Calu3 (cell line): ENCODE measurements at regions not wholly inside any gene's neighbourhood (a gene's known extent, or its start where the extent isn't known, plus 50 kb on each side); places are given as distances from the start of the nearest gene placed in this dataset.
"Not testable (repeated sequence)": the region's sequence is repeated elsewhere in the genome, so short reads cannot be mapped to it uniquely, and the experiment has no call there.

Source experiments
- BruUV-seq: library from RNA; stranded (reverse); fragments of 400-500 nt; replicated peaks from 2 replicates; lab custom pipeline; 2021; lab: Mats Ljungman, UMichigan
- CTCF ChIA-PET: fragments of 300-600 bp; sonication (Branson Sonifier 250); formaldehyde crosslinking; loops from one replicate; lab custom pipeline; 2022; ENCODE audit warnings: antibody characterized with exemption; lab: Charles Lee
- DNase-seq: peaks from one replicate; pipeline ENCODE4 v3.0.0; 2022
- H3K27ac Mint-ChIP-seq: one replicate; pipeline ENCODE4 v1.8.0; 2022; ENCODE audit warnings: mixed read lengths; ENCODE audit not compliant: unreplicated experiment
- H3K27me3 Mint-ChIP-seq: one replicate; pipeline ENCODE4 v1.8.0; 2022; ENCODE audit warnings: mixed read lengths; ENCODE audit not compliant: unreplicated experiment
- H3K36me3 Mint-ChIP-seq: one replicate; pipeline ENCODE4 v1.8.0; 2022; ENCODE audit warnings: mild to moderate bottlenecking, moderate library complexity, mixed read lengths; ENCODE audit not compliant: insufficient read depth, unreplicated experiment
- H3K4me1 Mint-ChIP-seq: one replicate; pipeline ENCODE4 v1.8.0; 2022; ENCODE audit warnings: mild to moderate bottlenecking, low read depth, mixed read lengths; ENCODE audit not compliant: unreplicated experiment
- H3K4me3 Mint-ChIP-seq: one replicate; pipeline ENCODE4 v1.8.0; 2022; ENCODE audit warnings: mild to moderate bottlenecking, low read depth, moderate library complexity, mixed read lengths; ENCODE audit not compliant: unreplicated experiment
- H3K9me3 Mint-ChIP-seq: one replicate; pipeline ENCODE4 v1.8.0; 2022; ENCODE audit warnings: low read depth, mixed read lengths; ENCODE audit not compliant: unreplicated experiment
- CTCF ChIP-seq: fragments of 200-600 bp; IDR thresholded peaks from one replicate; pipeline ENCODE4 v1.8.0; 2022; ENCODE audit warnings: antibody characterized with exemption; ENCODE audit not compliant: unreplicated experiment
- intact Hi-C: fragments of 100-400 bp; cut with micrococcal nuclease; formaldehyde crosslinking; loops from one replicate; pipeline ENCODE4 v1.10.0; 2022; ENCODE audit not compliant: unreplicated experiment

GRCh38 chr21:19535356-19535755 lies 1131.8 kb upstream of the TMPRSS15 start:
- H3K27ac Mint-ChIP-seq = no peak overlapping the region
- H3K36me3 Mint-ChIP-seq = no peaks in the 10 kb centered on the region
- CTCF ChIA-PET = interaction anchor here (0.7 kb wide), 1 partner anchor 237 kb away, joined by 4 read pairs; no protein-coding TSS in a partner anchor
- DNase-seq = no peak
- H3K27me3 Mint-ChIP-seq = no peaks in the 10 kb centered on the region
- intact Hi-C loops = no loop called here
- no peaks in the 10 kb centered on the region for H3K4me1 Mint-ChIP-seq
- no peak overlapping the region for H3K4me3 Mint-ChIP-seq
- peaks cover 3% of the 10 kb centered on the region for H3K9me3 Mint-ChIP-seq
- BruUV-seq = no TSS peak
- no peak for TF ChIP-seq CTCF

- Mint-ChIP-seq H3K36me3 (no peaks in the 10 kb centered on the region), H3K4me1 (no peaks in the 10 kb centered on the region), H3K27ac (no peak overlapping the region), H3K27me3 (no peaks in the 10 kb centered on the region), H3K9me3 (peaks cover 3% of the 10 kb centered on the region), H3K4me3 (no peak overlapping the region)
- DNase-seq = no peak
- TF ChIP-seq CTCF = no peak
- CTCF ChIA-PET = no interaction called here
- no TSS peak for BruUV-seq
- intact Hi-C loops = no loop called here
These were observed 1133.5 kb upstream of the TMPRSS15 start for GRCh38 chr21:19537116-19537515.

- no peak for TF ChIP-seq CTCF
- H3K27me3 Mint-ChIP-seq = no peaks in the 10 kb centered on the region
- no peak for DNase-seq
- CTCF ChIA-PET = no interaction called here
- no TSS peak for BruUV-seq
- intact Hi-C loops = no loop called here
- H3K36me3 Mint-ChIP-seq = no peaks in the 10 kb centered on the region
- no peaks in the 10 kb centered on the region for H3K4me1 Mint-ChIP-seq
- no peak overlapping the region for H3K27ac Mint-ChIP-seq
- peaks cover 3% of the 10 kb centered on the region for H3K9me3 Mint-ChIP-seq
- no peak overlapping the region for H3K4me3 Mint-ChIP-seq
These were observed 1136.7 kb upstream of the TMPRSS15 start for GRCh38 chr21:19540287-19540686.

GRCh38 chr21:19541602-19542001 lies 1138.0 kb upstream of the TMPRSS15 start:
- no peaks in the 10 kb centered on the region for H3K27me3 Mint-ChIP-seq
- TF ChIP-seq CTCF = no peak
- no TSS peak for BruUV-seq
- CTCF ChIA-PET = no interaction called here
- no peaks in the 10 kb centered on the region for H3K36me3 Mint-ChIP-seq
- H3K4me1 Mint-ChIP-seq = no peaks in the 10 kb centered on the region
- H3K4me3 Mint-ChIP-seq = no peak overlapping the region
- H3K9me3 Mint-ChIP-seq = peaks cover 4% of the 10 kb centered on the region
- H3K27ac Mint-ChIP-seq = no peak overlapping the region
- DNase-seq = no peak
- intact Hi-C loops = no loop called here

GRCh38 chr21:19544493-19544892 lies 1140.9 kb upstream of the TMPRSS15 start:
- H3K9me3 Mint-ChIP-seq, H3K4me1 Mint-ChIP-seq, H3K27ac Mint-ChIP-seq, intact Hi-C loops, H3K27me3 Mint-ChIP-seq, H3K4me3 Mint-ChIP-seq, BruUV-seq, CTCF ChIA-PET, H3K36me3 Mint-ChIP-seq, DNase-seq: not testable (repeated sequence)
